H1 (cell line): ENCODE measurements at regions not wholly inside any gene's neighbourhood (a gene's known extent, or its start where the extent isn't known, plus 50 kb on each side); places are given as distances from the start of the nearest gene placed in this dataset.

Experiments used
- CTCF ChIA-PET: fragments of 300-600 bp; sonication (Branson Sonifier 250); formaldehyde crosslinking; loops from one replicate; lab custom pipeline; 2021; ENCODE audit not compliant: partially characterized antibody; lab: Charles Lee
- POLR2A ChIA-PET: fragments of 300-600 bp; sonication (Branson Sonifier 250); formaldehyde crosslinking; loops from one replicate; lab custom pipeline; 2021; ENCODE audit warnings: inconsistent platforms; ENCODE audit not compliant: partially characterized antibody; lab: Charles Lee
- DNase-seq, 2 experiments: peaks; one replicate each; pipeline versions ENCODE4 v3.0.0 to v3.0.0-alpha.2; 2010 to 2022; ENCODE audit warnings: low spot score in 2 of 2, low read depth in 1 of 2, mixed read lengths in 1 of 2
- FAIRE-seq: peaks from 2 replicates; lab custom pipeline; 2011; peaks lifted over from hg19 to GRCh38; lab: Jason Lieb, UNC
- H2AFZ ChIP-seq: 2 replicates; pipeline ENCODE4 v1.8.1; 2012; ENCODE audit warnings: low read length, inconsistent platforms
- H2AK5ac ChIP-seq: 2 replicates; pipeline ENCODE4 v1.6.1; 2013; ENCODE audit warnings: low read depth, low read length
- H2BK120ac ChIP-seq: replicated peaks from 2 replicates; pipeline ENCODE3; 2013; ENCODE audit warnings: low read depth, low read length, inconsistent platforms
- H2BK12ac ChIP-seq: 2 replicates; pipeline ENCODE4 v1.6.1; 2013; ENCODE audit warnings: low read depth, low read length
- H2BK15ac ChIP-seq: 2 replicates; pipeline ENCODE4 v1.6.1; 2013; ENCODE audit warnings: low read length
- H2BK20ac ChIP-seq: 2 replicates; pipeline ENCODE4 v1.6.1; 2013; ENCODE audit warnings: low read length
- H2BK5ac ChIP-seq: 2 replicates; pipeline ENCODE4 v1.6.1; 2013; ENCODE audit warnings: low read depth, low read length
- H3K14ac ChIP-seq: 2 replicates; pipeline ENCODE4 v1.6.1; 2013; ENCODE audit warnings: inconsistent platforms; ENCODE audit not compliant: insufficient read length
- H3K18ac ChIP-seq: 2 replicates; pipeline ENCODE4 v1.6.1; 2013; ENCODE audit warnings: low read length; ENCODE audit errors: extremely low read depth
- H3K23ac ChIP-seq: 2 replicates; pipeline ENCODE4 v1.6.1; 2013; ENCODE audit warnings: inconsistent platforms; ENCODE audit not compliant: insufficient read length
- H3K23me2 ChIP-seq: 2 replicates; pipeline ENCODE4 v1.6.1; 2013; ENCODE audit warnings: low read depth, low read length
- H3K27ac ChIP-seq: 2 replicates; pipeline ENCODE4 v1.6.1; 2011; ENCODE audit warnings: low read depth, low read length, inconsistent platforms
- H3K27me3 ChIP-seq, 4 experiments: replicated peaks in 1 of 4; 1 replicate in 1 of 4; 2 replicates in 3 of 4; pipeline versions ENCODE4 v1.6.1 to v1.8.1; 2011 to 2013; ENCODE audit warnings: low read length in 3 of 4, mild to moderate bottlenecking in 3 of 4, inconsistent platforms in 2 of 4, mixed read lengths in 2 of 4, moderate library complexity in 1 of 4; ENCODE audit not compliant: control insufficient read depth in 3 of 4, insufficient read depth in 3 of 4; ENCODE audit errors: extremely low read depth in 1 of 4
- H3K36me3 ChIP-seq, 4 experiments: 2 replicates each; pipeline versions ENCODE4 v1.6.1 to v1.8.1; 2011 to 2013; ENCODE audit warnings: mild to moderate bottlenecking in 4 of 4, low read length in 3 of 4, moderate library complexity in 2 of 4, control low read depth in 1 of 4, inconsistent platforms in 1 of 4; ENCODE audit not compliant: insufficient read depth in 4 of 4, control insufficient read depth in 2 of 4
- H3K4ac ChIP-seq: replicated peaks from 2 replicates; pipeline ENCODE3; 2013; ENCODE audit warnings: low read length, low read depth, mixed read lengths, inconsistent platforms; ENCODE audit not compliant: insufficient read length
- H3K4me1 ChIP-seq, 4 experiments: replicated peaks in 1 of 4; 1 replicate in 1 of 4; 2 replicates in 3 of 4; pipeline versions ENCODE4 v1.6.1 to v1.8.1; 2011 to 2013; ENCODE audit warnings: low read length in 3 of 4, inconsistent platforms in 2 of 4, mixed read lengths in 1 of 4; ENCODE audit not compliant: insufficient read depth in 4 of 4, control insufficient read depth in 3 of 4
- H3K4me2 ChIP-seq, 2 experiments: 2 replicates each; pipeline versions ENCODE4 v1.6.1 to v1.8.1; 2011 to 2013; ENCODE audit warnings: low read depth in 2 of 2, low read length in 2 of 2, control low read depth in 1 of 2, inconsistent platforms in 1 of 2, mild to moderate bottlenecking in 1 of 2; ENCODE audit not compliant: insufficient read depth in 1 of 2
- H3K4me3 ChIP-seq, 4 experiments: fragments of 200-600, 300-600 bp in 1 of 4; sonication (generic), shearing (Covaris generic), sonication (Bioruptor Twin) in 1 of 4; 2 replicates each; pipeline versions ENCODE4 v1.5.1 to v1.8.1; 2011 to 2016; ENCODE audit warnings: low read length in 4 of 4, low read depth in 3 of 4, control low read depth in 2 of 4, inconsistent platforms in 2 of 4, mild to moderate bottlenecking in 2 of 4, mixed read lengths in 1 of 4, moderate library complexity in 1 of 4; ENCODE audit not compliant: insufficient read depth in 2 of 4; ENCODE audit errors: extremely low read depth in 1 of 4
- H3K56ac ChIP-seq: replicated peaks from 2 replicates; pipeline ENCODE3; 2013; ENCODE audit warnings: low read depth, mild to moderate bottlenecking, mixed read lengths, low read length, inconsistent platforms; ENCODE audit not compliant: insufficient read length
- H3K79me1 ChIP-seq: 2 replicates; pipeline ENCODE4 v1.6.1; 2013; ENCODE audit warnings: low read depth, low read length, control low read depth
- H3K79me2 ChIP-seq, 2 experiments: 2 replicates each; pipeline versions ENCODE4 v1.6.1 to v1.8.1; 2012 to 2013; ENCODE audit warnings: low read length in 2 of 2, mild to moderate bottlenecking in 2 of 2, inconsistent platforms in 1 of 2; ENCODE audit not compliant: insufficient read depth in 2 of 2, control insufficient read depth in 1 of 2
- H3K9ac ChIP-seq, 4 experiments: replicated peaks in 1 of 4; 1 replicate in 1 of 4; 2 replicates in 3 of 4; pipeline versions ENCODE4 v1.6.1 to v1.8.1; 2011 to 2013; ENCODE audit warnings: low read depth in 3 of 4, low read length in 3 of 4, control low read depth in 2 of 4, mild to moderate bottlenecking in 2 of 4, moderate library complexity in 2 of 4, inconsistent platforms in 1 of 4; ENCODE audit errors: extremely low read depth in 1 of 4
- H3K9me3 ChIP-seq, 2 experiments: 2 replicates each; pipeline versions ENCODE4 v1.6.1 to v1.8.1; 2012 to 2013; ENCODE audit warnings: mild to moderate bottlenecking in 2 of 2, moderate library complexity in 2 of 2, control low read depth in 1 of 2, inconsistent platforms in 1 of 2, low read depth in 1 of 2, low read length in 1 of 2, mixed read lengths in 1 of 2; ENCODE audit not compliant: insufficient read depth in 2 of 2
- H4K20me1 ChIP-seq, 2 experiments: replicated peaks in 1 of 2; 2 replicates each; pipeline versions ENCODE3 to v1.8.1; 2011 to 2013; ENCODE audit warnings: inconsistent platforms in 2 of 2, low read length in 2 of 2, mild to moderate bottlenecking in 1 of 2; ENCODE audit not compliant: insufficient read depth in 2 of 2, control insufficient read depth in 1 of 2
- H4K5ac ChIP-seq: 2 replicates; pipeline ENCODE4 v1.6.1; 2013; ENCODE audit warnings: low read length, low read depth, mixed read lengths, inconsistent platforms; ENCODE audit not compliant: insufficient read length
- H4K8ac ChIP-seq: 2 replicates; pipeline ENCODE4 v1.8.0; 2013; ENCODE audit warnings: mild to moderate bottlenecking, moderate library complexity, low read length, inconsistent platforms; ENCODE audit not compliant: insufficient read depth; ENCODE audit errors: extremely low read depth
- H4K91ac ChIP-seq: replicated peaks from 2 replicates; pipeline ENCODE3; 2013; ENCODE audit warnings: low read length, mixed read lengths, inconsistent platforms; ENCODE audit not compliant: insufficient read length
- ASH2L ChIP-seq: fragments of 200-600, 300-600 bp; sonication (generic); IDR thresholded peaks from one replicate; pipeline ENCODE4 v1.7.1; 2017; ENCODE audit warnings: low read length
- KDM1A ChIP-seq: fragments of 200-600, 300-600 bp; sonication (generic); IDR thresholded peaks from 2 replicates; pipeline ENCODE4 v1.7.1; 2016; ENCODE audit warnings: mild to moderate bottlenecking, low read length, borderline replicate concordance
- SUZ12 ChIP-seq: fragments of 200-600 bp; sonication (generic); IDR thresholded peaks from 2 replicates; pipeline ENCODE4 v1.6.1; 2012; ENCODE audit warnings: mild to moderate bottlenecking, inconsistent platforms, low read length, moderate library complexity, mixed read lengths
- TAF7 ChIP-seq: optimal IDR thresholded peaks from 2 replicates; pipeline ENCODE3; 2011; ENCODE audit warnings: low read depth, mild to moderate bottlenecking, inconsistent platforms, low read length, moderate library complexity, borderline replicate concordance
- WGBS, 2 experiments: shearing (Covaris generic) in 1 of 2; methylation state at CpG; one replicate each; pipeline versions ENCODE4 v1.1.6 to v1.1.7; 2013 to 2015; ENCODE audit warnings: low lambda C conversion rate in 2 of 2, mixed read lengths in 2 of 2, inconsistent platforms in 1 of 2, low coverage in 1 of 2, missing lambda C conversion rate in 1 of 2; ENCODE audit not compliant: insufficient replicate concordance in 2 of 2, insufficient coverage in 1 of 2, insufficient read length in 1 of 2; ENCODE audit errors: extremely low coverage in 1 of 2, missing lambda C conversion rate in 1 of 2; 5-methylcytosine and 5-hydroxymethylcytosine counted together

GRCh38 chr12:87185367-87185766 lies 843.8 kb downstream of the C12orf50 start:
- Histone ChIP-seq H3K18ac (no peak overlapping the region), H3K27me3 (no peaks in the 10 kb centered on the region), H4K20me1 (no peaks in the 10 kb centered on the region), H2AK5ac (no peak overlapping the region), H3K9ac (no peak overlapping the region), H4K8ac (no peak overlapping the region), H3K79me2 (no peaks in the 10 kb centered on the region), H2BK15ac (no peak overlapping the region), H4K91ac (no peak overlapping the region), H2BK5ac (no peak overlapping the region), H3K23me2 (no peaks in the 10 kb centered on the region), H3K14ac (no peak overlapping the region), H3K4ac (no peak overlapping the region), H3K27ac (no peak overlapping the region), H3K23ac (no peak overlapping the region), H3K56ac (no peak overlapping the region), H2AFZ (no peak overlapping the region), H2BK20ac (no peak overlapping the region), H4K5ac (no peak overlapping the region), H2BK12ac (no peak overlapping the region), H3K4me3 (no peak overlapping the region), H3K4me1 (peaks cover 0 to 2% (median 0%) of the 10 kb centered on the region in 4 experiments; a peak in 1 of 7 replicates), H3K79me1 (no peaks in the 10 kb centered on the region), H3K4me2 (no peak overlapping the region), H2BK120ac (no peak overlapping the region), H3K36me3 (no peaks in the 10 kb centered on the region), H3K9me3 (no peaks in the 10 kb centered on the region)
- POLR2A ChIA-PET: no interaction called here
- 87% methylated on average over 5 of the region's 5 CpGs; no CpG with 5 or more reads in 1 of the 2 experiments for WGBS, 2 experiments
- TF ChIP-seq SUZ12 (no peak), TAF7 (no peak), KDM1A (no peak), ASH2L (no peak)
- FAIRE-seq (no peak), DNase-seq (no peak)
- CTCF ChIA-PET: no interaction called here
